COLO829 (cell line): ENCODE measurements at regions not wholly inside any gene's neighbourhood (a gene's known extent, or its start where the extent isn't known, plus 50 kb on each side); places are given as distances from the start of the nearest gene placed in this dataset.

Experiments used
- DNase-seq: peaks from one replicate; pipeline ENCODE4 v3.0.0; 2012; ENCODE audit warnings: low spot score

DNA sequence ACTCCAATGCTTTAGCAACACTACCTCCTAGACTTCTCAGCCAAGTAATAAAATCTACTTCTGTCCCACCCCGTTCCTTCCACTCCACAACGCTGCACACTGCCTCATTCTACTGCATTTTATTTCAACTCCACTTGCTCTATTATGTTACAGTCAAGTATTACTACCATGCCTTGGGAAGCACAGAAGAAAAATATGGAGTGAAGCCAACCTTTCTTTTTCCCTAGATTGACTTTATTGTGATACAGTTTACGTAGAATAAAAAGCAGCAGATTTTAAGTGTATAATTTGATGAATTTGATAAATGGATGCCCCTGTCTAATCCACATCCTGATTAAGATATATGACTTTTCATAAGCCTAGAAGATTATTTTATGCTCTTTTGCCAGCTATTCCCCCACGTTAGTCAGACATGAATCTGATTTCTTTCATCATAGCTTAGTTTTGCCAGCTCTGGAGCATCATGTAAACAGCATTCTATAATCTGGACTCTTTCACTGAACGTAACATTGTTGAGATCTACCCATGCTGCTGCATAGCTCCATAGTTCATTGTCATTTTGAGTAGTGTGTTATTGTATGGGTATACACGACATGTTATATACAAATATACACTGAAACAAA, 676.8 kb upstream of the RAB6C start:
- no peak for DNase-seq

DNA sequence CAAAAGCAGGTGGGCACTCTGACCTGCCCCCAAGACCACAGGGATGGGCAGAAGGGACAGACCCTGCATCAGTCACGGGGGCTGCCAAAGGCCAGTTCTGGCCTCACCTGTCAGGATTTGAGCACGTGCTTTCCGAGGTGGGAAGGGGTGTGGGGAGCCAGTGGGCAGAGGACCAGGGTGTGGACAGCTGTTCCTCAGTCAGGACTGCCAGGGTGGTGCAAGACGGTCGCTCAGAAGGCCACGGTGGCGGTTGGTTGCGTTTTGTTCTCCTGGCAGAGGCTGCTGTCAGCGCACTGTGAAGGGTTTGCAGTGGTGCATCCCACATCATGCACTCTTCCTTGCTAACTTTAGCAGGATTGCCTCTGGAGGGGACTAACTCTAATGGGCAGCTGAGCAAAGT, 665.3 kb upstream of the RAB6C start:
- no peak for DNase-seq

DNA sequence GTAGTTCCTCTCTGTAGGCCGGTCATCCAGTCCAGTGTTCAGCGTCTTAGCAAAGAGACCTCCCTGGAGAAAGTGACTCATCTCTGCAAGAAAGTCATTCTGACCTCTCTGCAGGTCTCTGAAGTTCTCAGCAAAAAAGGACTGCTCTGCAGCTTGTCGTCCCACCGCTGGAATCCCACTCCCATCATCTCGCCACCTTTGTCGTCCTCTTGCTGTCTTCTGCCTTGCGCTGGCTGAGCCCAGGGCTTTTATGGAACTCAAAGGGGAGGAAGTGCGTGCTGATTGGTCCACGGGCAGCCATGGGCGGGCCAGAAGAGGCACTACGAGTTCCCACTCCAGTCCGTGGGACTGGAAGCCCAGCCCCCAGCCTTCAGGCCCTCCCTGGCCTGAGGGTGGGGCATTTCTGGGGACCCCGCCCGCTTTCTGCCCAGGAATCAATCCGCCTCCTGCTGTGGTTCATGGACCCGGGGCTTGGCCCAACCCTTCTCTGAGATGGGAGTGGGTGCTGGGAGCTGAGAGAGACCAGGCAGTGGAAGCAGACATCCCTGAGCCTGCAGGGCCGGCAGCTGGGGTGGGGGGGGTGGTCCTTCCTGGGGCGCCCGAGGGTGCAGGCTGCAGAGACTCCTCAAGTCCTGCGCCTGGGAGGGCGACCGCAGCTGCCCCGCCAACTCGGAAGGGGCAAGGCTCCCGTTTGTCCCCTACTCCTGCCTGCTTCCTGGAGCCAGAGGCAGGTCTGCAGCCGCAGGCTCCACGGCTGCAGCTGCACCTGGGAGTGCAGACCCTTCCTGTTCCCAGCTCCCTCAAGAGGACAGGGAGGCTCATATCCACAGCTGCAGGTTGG, 660.7 kb upstream of the RAB6C start:
- no peak for DNase-seq

DNA sequence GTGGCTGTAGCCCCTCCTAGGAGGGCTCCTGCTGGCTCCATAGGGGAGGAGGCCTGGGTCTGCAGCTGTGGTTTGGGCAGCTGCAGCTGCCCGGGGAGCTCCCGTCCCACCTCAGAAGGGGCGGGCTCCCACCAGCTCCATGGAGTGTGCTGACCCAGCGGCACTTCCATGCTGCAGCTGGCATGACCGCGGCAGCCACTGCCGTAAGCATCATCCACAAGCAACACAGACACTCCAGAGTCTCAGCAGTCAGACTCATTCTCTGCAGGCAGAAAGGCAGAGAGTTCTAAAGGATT, 660.1 kb upstream of the RAB6C start:
- DNase-seq: no peak

DNA sequence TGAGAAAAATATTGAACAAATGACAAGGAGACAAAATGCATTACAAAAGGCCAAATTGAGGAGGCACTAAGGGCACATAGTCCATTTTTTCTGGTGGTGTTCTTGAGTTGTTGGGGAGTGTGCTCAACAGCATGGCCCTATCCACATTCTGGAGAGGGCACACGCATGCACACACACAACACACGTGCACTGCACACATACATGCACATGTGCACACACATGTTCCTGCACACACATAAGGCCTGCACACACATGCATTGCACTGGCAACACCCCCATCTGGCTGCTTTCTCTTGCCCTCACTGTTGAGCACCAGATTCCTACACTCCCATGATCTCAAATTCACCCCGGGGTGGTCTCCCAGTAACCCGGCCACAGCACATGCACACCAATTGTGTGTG, 659.2 kb upstream of the RAB6C start:
- no peak for DNase-seq

DNA sequence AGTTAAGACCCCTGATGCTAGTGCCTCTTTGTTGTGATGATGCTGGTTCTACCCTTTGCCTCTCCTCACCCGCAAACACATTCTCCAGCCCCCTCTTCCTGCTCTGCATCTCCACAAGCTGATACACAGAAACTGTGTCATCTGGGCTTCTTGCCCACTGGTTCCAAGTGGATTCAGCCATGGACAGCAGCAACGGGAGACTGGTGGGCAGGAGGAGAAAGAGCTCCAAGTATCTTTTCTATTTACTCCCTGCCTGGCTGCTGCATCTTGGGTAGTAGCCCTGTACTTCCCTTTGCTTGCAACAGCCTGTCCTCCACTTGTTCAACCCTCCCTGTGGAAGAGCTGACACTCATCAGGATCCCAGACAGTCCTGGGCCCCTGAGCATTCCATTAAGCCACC, 655.1 kb upstream of the RAB6C start:
- no peak for DNase-seq

DNA sequence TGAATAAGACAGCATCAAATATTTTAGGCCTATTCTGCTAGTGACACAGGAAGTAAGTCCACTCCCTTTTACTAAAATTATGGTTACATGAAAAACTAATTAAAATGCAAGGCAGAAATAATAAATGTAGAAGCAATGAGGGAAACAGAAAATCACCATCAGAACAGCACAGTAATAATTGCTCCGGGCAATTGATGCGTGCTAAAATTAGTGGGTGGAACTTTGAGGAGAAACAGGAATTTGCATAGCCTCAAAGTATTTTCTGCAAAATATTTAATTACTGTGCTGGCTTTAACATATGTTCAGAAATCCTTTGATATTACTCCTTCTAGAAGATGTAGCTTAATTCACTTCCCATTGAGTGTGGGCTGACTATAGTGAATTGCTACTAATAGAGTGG, 654.3 kb upstream of the RAB6C start:
- DNase-seq: no peak

DNA sequence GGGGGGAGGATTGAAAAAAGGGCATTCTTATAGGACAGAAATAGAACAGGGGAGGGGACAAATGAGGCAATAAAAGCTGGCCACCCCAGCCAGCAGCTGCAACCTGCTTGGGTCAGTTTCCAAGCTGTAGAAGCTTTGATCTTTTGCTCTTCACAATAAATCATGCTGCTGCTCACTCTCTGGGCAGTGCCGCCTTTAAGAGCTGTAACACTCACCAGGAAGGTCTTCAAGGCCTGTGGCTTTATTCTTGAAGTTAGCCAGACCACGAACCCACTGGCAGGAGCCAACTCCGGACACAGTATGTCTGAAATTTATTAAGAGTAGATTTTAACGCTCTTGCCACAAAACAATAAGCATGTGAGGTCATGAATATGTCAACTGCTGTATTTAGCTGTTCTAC, 649.9 kb upstream of the RAB6C start:
- no peak for DNase-seq

DNA sequence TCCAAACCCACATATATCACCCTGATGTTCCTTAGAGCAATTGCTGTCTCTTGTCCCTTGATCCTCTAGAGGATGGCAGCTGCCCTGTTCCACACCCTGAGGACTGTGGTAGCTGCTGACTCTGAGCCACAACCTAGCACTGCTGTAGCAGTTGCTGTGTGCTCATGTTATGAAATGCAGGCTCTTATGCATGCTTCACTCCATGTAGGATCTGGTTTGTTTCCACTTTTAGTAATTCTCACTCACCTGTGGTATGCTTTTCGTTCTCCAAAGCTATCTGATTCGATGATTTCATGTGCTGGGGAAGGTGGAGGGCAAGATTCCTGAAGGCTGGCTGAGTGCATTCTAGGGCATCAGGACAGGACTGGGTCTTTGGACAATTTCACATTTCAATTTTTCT, 649.0 kb upstream of the RAB6C start:
- DNase-seq: no peak

DNA sequence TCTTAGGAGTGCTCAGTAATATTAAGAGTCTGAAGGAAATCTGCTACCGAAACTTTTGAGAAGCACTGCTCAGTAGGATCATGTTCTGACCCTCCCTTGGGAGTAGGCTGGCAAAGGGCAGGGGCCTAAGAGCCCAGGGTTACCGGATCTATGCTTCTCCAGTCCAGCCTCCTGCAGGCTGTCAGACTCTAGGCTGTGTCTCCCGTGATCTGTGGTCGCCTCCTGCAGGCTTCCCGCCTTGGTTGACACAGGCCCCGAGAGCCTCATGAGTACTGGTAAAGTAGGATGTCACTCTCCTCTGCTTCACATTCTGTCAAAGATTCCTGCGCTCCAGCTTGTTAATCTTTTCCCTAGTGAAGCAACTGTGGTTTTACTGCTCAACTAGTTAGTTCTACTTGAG, 647.8 kb upstream of the RAB6C start:
- no peak for DNase-seq

DNA sequence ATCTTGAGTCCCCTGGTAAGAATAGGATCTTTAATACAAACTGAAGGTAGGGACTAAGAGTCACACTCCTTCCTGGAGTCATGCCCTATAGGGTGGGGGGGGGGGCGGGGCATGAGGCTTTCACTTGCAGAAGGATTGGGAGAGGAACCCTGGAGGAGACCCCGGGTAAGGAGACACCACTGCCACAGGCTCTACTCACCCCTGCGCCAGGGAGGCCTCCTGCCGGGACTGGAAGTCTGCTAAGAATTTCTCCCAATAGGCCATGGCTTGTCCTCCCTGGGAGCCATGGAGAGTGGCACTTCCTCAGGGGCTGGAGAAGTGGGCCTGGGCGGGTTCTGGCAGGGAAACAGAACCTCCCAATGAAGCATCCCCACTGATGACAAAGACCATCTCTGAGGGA, 645.3 kb upstream of the RAB6C start:
- DNase-seq: no peak

DNA sequence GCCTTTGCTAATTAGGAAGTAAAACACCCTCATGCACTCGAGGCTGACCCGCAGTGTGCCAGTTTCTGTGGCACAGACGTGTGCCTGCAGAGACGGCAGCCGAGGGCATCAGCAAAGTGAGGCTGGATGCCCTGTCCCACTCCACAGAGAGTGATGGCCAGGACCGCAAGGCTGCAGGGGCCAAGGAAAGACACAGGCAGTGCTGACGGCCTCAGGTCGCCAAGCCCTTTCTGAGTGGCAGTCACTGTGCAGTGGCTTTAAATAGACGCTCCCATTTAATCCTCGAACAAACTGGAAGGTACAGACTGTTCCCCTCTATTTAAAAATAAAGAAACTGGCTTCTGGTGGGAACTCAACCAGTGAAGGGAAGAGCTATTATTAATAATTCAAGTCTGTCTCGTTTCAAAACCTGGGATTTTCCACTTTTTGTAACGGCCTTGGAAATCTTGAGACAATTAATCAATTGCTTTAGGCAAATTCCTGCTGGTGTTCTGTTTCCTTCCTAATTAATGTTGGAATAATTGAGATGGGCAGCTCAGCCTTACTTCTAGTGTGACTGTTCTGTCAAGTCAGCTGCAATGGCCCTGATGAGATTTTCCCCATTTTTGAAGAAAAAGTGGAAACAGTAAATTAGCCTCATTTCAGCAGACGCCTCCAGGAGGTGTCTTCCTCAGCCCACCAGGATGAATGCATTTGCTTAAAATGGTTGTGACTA, 644.6 kb upstream of the RAB6C start:
- no peak for DNase-seq

DNA sequence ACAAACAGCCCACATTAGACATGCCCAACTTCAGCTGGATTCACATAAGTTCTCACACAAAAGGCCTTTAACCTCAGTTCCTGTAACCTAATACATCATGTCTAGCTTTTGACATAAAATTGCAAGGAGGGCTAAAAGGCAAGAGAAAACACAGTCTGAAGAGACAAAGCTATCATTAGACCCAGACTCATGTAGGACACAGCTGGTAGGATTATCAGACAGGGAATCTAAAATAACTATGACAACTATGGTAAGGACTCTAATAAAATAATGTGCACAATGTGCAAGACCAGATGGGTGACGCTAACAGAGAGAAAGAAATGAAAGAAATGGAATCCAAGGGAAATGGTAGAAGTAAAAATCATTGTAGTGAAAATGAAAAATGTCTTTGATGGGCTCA, 643.2 kb upstream of the RAB6C start:
- no peak for DNase-seq

DNA sequence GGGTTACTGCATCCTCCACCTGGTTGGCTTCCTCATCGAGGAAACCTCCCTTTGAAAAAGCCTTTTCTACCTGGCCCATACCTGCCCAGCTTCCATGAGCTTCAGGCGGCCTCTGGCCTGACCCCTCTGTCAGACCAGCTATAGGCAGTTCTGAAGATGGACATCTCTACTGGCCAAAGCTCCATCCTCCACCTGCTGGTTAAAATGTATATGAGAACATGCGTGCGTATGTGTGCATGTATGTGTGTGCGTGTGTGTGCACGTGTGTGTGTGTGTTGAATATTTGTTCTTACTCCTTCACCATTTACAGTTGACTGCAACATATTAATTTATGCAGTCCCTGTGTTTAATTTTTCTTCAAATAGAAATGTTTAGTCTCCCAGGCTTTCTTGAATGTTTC, 642.4 kb upstream of the RAB6C start:
- no peak for DNase-seq

DNA sequence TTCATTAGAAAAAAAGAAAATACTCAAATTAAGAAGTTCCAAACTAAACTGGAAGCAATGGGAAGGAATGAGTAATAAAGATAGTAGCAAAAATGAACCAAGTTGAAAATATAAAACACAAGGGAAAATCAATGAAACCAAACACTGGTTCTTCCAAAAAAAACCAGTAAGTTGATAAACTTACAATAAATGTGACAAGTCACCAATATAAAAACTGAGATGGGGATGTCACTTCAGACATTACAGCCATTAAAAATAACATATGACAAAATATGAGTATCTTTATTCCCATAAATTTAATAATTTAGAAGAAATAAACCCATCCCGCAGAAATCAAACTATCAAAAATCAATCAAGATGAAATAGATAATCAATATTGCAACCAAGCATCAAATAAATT, 633.9 kb upstream of the RAB6C start:
- DNase-seq: no peak

DNA sequence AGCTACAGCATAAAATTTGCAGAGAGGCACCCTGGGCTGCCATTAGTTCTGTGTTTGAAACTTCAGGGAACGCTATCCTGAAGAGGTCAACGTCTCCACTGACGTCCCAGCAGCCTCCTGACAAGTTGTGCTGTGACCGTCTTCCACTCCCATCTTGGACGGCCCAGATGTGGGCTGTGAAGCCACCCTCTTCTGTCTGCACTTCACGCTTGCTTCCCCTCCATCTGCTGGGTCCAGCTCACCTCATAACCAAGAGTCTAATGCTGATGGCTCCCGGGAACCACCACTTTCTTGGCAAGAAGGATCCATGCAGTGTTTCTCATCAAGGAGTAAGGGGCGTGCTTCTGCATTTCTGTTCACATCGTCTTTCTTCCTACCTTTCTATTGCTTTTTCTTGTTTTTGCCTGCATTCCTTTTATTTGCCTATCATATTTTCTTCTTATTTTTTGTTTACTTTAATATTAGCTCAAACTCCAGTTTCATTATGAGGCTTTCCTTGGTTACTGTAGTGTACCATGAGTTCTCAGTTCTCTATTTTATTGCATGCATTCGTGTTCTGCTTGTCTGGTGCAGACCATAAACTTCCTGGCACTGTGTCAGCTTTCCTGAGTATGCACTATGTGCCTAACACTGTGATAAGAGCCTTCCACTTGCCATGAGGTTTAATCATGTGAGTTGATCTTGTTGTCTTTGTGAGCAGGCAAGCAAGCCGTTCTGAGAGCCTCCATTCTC, 631.8 kb upstream of the RAB6C start:
- no peak for DNase-seq

DNA sequence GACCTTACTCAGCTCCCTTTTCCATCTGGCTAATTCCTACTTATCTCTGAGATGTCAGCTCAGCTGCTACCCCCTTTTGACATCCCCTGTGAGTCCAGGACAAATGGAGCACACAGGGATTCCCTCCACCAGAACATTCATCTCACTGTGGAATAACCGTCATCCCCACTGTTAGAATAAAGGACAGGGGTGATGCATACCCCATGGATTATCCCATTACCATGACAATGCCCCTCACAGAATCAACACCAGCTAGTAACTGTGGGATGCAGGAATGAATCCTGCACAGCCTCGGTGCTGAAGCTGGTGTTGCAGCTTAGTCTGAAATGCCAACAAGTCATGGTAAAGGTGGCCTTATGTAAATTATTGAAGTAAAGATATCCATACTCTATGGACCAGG, 624.8 kb upstream of the RAB6C start:
- DNase-seq: no peak

DNA sequence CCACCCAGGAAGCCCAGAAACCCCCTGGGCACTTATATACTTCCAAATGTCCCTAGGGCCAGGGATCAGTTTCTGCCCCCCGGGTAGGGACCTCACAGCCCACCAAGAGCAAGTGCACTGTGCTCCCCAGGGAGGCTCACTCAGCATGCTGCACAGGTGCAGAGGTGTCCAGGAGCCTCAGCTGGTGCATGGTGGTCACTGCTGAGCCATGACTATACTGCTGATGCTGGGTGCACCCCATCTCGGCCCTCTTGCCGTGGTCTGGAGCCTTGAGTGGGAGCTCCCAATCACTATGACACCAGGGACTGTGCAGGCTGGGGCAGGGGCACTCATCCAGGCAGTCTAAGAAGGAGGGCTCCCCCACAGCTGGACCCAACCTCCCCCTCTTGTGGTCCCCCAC, 617.8 kb upstream of the RAB6C start:
- DNase-seq: no peak

DNA sequence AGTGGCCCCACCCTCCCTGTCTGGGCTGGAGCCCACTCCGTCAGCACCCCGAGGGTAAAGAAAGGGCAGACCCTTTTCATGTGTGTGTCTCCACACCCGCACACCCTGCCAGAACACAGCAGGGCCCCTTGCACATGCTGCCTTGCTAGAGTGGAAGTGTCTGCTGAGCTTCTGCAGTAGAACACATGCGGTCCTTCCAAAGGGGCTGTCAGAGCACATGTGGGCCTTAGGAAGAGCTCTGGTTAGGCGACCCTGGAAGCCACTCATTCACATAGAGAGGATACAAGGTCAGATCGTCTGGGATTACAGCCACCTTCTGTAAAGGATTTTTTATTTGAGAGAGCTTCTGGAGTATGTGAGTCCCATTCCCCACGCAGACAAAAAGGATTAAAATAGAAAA, 613.2 kb upstream of the RAB6C start:
- DNase-seq: no peak

DNA sequence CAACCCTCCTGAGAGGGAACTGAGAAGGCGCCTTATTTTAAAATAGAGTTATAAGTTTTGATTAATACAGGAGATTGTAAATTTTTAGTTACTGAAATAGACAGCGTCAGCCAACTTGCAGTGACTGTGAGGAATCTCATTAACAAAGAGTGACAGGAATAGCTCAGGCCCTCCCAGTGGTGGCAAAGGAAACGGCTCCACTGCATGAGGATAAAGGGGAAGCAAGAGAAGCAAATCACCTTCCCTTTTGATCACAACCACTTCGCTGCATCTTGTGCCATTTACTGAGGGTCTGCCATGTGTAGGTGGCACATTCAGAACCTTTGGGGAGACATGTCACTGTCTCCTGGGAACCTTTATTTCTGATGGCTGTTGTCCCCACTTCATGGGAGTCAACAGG, 612.4 kb upstream of the RAB6C start:
- no peak for DNase-seq

DNA sequence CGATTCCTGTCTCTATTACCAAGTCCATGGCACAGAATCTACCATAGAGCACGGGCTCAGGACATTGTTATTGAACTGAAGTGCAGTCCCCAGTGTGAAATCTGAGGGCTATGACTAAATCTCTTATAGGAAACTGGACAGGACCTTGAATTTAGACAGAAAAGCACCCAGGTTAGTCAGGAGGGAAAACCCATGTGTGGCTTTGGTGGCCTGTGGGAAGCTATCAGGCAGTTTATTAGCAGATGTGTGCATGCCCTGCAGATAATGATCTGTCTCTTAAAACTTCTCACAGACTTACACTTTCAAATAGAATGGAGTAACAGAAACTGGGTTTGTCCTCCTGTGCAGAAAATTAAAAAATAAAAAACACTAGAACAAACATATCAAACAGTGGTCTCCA, 610.0 kb upstream of the RAB6C start:
- no peak for DNase-seq

DNA sequence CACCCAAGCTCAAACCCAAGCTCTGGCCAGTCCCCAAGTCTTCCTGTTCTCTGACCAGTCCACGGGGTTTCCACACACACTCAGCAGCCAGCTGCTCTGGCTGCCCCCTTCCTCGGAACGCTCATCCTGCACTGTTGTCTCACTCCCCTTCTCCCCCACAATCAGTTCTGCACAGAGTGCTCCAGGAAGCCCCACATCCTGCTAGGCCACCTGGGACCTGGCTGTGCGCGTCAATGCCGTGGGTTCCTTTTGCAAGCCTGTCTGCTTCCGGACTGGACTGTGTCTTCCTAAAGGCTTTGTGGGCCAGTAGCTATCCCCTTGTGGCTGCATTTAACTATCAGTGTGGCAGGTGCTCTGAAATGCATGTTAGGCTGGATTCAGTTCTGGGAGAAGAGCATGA, 605.0 kb upstream of the RAB6C start:
- DNase-seq: no peak
